ENCODE measurements at regions not wholly inside any gene's neighbourhood (a gene's known extent, or its start where the extent isn't known, plus 50 kb on each side); places are given as distances from the start of the nearest gene placed in this dataset.

- no peak for DNase-seq (ENCODE audit: low read depth in 2 of 3, low spot score in 1 of 3)
These were observed 100.9 kb downstream of the SAMD9 start for GRCh38 chr7:93016681-93017381.

- no peak for DNase-seq (ENCODE audit: low read depth in 2 of 3, low spot score in 1 of 3)
These were observed 101.8 kb downstream of the SAMD9 start for GRCh38 chr7:93015779-93016481.

GRCh38 chr7:93015101-93015778, 102.5 kb downstream of the SAMD9 start:
- DNase-seq (ENCODE audit: low read depth in 2 of 3, low spot score in 1 of 3), result no peak

GRCh38 chr7:93014410-93014809, 103.4 kb downstream of the SAMD9 start:
- no peak for DNase-seq (ENCODE audit: low read depth in 2 of 3, low spot score in 1 of 3)

- no peak for DNase-seq (ENCODE audit: low read depth in 2 of 3, low spot score in 1 of 3)
These were observed 104.2 kb downstream of the SAMD9 start for GRCh38 chr7:93013446-93014061.

DNA sequence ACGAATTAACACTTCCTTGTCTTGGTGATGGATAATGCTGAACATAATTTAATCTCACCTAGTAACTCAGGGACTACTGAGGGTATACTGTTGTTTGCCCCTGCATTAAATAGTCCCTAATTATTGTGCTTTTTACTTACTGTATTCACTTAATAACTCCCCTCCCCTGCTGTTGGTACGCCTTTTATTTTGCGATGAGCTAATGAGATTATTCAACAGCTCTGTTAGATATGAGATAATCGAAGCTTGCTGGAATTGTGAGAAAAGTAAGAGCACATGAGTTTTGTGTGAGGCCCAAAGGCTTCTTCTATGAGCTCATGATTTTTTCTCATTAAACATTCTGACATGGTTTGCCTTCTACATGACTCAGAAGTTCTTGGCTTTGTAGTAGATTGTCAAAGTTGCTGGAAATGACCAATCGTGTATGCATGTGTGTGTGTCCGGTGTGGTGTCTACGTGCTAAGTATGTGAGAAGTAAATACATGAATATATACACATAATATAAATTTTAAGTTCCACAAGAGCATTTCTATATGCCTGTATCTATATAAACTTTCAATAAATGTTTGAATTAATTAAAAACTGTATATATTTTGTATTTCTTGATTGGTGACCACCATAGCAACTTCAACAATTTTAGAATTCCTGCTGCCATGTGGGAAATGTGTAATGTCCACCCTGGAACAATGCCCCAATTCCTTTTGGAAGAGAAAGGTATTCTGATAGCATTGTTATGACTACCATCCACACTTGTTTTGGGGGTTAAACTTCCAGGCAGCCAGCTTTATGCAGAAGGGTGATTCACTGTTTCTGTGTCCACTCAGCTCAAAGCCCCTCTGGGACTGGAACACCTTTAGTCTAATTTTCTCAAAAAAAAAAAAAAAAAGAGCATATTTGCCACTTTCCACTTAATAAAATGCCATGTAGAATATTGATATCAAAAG, 106.2 kb downstream of the SAMD9 start:
- no peak for DNase-seq (ENCODE audit: low read depth in 2 of 3, low spot score in 1 of 3)

- DNase-seq (ENCODE audit: low read depth in 2 of 3, low spot score in 1 of 3), result no peak
These were observed 108.9 kb downstream of the SAMD9 start for GRCh38 chr7:93008833-93009232.

DNA sequence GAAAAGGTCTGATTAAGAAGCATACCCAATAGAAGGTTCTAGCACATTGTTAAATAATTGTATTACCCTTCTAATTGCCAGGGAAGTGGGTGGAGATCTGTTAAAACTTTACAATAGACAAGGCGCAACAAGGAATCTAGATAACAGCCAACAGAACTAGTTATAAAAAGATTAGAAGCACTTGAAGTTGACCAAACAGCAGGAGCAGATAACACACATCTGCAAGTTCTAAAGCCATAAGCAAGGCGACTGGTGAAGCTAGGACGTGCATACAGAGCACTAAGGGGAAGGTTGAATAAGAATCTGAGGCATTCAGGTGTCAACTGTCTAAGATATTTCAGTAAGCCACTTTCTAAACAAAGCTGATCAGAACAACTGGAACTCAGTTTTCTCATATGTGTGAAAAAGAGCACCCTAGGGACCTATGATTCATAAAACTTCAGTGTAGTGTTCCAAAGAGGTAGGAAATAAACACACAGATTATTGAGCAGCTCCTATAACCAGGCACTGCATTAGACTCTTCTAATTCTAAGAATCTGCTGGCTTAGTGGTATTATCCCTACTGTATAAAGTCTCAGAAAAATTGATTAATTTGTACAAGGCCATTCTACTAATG, 111.2 kb downstream of the SAMD9 start:
- DNase-seq (ENCODE audit: low read depth in 2 of 3, low spot score in 1 of 3), result no peak

GRCh38 chr7:93004906-93005305, 112.9 kb downstream of the SAMD9 start:
- DNase-seq (ENCODE audit: low read depth in 2 of 3, low spot score in 1 of 3), result no peak

DNA sequence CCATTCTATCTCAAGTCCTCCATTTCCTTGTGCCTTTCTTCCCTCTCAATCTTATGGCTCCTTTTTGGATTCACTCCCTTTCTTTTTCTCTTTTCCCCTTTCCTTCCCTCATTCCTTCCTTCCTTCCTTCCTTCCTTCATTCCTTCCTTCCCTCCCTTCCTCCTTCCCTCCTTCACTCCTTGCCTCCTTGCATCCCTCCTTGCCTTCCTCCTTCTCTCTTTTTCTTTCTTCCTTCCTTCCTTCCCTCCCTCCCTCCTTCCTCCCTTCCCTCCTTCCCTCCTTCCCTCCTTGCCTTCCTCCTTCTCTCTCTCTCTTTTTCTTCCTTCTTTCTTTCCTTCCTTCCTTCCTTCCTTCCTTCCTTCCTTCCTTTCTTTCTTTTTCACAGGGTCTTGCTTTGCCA, 120.1 kb downstream of the SAMD9 start:
- DNase-seq (ENCODE audit: low read depth in 2 of 3, low spot score in 1 of 3), result no peak

DNA sequence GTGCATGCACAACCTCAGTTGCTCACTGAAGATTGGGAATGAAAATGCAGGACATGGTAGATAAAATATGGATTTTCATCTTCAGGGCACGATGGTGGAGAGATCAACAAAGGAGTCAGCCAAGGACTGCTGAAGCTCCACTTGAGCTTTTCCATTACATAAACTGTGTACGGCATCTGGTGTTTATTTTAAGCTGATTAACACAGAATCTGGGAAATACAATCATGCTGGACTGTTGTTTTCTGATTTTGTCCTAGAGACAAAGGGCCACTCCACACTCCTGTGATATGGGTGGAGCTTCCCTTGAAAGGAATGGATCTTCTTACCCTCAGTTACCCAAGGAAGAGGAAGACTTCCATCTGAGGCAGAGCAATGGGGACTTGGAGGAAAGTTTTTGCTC, 120.6 kb downstream of the SAMD9 start:
- no peak for DNase-seq (ENCODE audit: low read depth in 2 of 3, low spot score in 1 of 3)

DNA sequence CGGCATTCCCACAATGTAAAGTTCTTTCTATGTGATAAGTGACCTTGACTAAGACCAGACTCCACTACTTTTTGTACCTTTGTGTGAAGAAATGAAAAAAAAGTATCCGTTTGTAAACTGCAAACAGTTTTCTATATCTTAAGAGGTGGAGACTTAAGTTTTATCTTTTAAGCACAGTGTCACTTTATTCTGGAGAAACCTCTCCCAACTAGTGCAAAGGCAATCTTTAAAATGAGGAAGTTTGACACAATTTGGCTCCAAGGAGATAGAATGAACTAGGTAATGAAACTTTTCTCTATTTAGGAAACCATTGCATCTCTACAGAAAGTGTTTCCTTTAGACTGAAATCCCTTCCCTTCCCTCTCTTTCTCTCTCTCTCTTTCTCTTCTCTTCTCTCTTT, 122.9 kb downstream of the SAMD9 start:
- DNase-seq (ENCODE audit: low read depth in 2 of 3, low spot score in 1 of 3), result no peak

DNA sequence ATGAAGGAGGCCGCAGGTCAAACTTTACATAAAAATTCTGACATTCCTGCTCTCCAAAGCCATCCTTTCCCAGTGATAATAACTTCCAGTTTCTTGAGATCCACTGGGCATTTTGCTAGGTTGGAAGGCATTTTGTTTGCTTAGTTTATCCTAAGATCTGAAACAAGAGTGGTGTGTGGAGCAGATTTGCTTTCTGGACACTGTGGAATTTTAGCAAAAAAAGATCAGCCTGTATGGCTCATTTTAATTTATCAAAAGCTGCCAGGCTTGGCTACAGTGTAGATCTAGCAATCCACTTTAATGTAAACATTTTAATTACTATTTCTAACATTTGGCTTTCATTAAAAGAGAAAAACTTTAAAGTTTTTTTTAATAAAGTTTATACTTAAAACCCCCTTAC, 124.8 kb downstream of the SAMD9 start:
- no peak for DNase-seq (ENCODE audit: low read depth in 2 of 3, low spot score in 1 of 3)

DNA sequence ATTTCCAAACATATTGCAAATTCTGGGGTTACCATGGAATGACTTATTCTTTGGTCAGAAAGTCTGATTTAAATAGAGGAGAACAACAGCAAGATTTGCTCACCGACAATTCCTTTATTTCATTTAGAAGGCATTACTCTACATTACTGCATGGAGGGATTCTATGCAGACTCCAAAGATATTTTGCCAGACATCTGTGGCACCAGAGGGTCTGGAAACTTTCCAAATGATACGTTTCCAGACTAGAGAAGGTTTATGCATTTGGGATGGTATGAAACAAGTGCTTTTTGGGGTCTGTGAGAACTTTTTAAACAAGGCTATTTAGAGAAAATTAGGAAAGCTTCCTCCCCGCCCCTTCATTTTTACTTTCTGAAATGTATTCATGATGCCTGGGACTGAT, 125.3 kb downstream of the SAMD9 start:
- DNase-seq (ENCODE audit: low read depth in 2 of 3, low spot score in 1 of 3), result no peak

- no peak for DNase-seq (ENCODE audit: low read depth in 2 of 3, low spot score in 1 of 3)
These were observed 126.6 kb downstream of the SAMD9 start for GRCh38 chr7:92991190-92991589.

DNA sequence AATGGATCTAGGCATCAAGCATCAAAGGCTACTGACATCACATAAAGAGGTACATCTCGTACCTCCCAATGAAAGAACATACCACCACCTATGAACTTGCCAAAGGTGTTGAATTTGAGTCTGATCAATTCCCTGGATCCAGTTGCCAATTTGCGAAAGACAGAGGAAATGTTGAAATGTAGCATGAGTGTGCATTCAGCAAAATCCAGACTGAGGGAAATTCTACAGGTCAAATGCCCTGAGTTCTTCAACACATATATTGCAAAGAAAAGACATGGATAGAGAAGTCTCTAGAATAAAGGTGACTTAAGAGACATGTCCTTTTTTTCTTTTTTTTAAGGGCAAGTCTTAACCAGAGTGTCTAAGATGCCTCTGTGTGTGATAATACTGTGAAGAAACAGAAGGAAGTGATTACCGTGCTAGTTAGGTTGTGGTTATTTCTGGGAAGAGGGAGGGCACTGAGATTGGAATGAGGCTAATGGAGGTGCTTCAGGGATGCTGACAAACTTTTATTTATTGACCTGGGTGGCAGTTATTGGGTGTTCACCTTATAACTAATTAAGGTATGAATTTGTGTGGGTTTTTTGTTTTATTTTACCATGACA, 128.7 kb downstream of the SAMD9 start:
- no peak for DNase-seq (ENCODE audit: low read depth in 2 of 3, low spot score in 1 of 3)

DNA sequence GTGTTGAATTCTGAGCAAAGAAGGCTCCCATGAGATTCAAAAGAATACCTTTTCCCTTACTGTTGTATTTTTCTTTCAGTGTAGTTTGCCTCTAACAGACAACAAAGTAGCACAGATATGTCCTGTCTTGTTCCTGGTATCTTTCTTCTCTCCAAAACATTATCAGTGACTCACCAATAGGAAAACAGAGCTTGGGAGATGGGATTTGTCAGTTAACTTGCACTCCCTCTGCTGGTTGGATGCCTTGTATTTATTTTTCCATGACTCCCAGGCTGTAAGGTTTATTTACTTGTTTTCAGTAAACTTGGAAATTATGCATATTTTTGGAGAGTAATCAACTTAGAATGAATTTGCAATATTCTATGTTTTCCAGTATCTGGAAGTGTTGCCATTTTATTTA, 129.7 kb downstream of the SAMD9 start:
- no peak for DNase-seq (ENCODE audit: low read depth in 2 of 3, low spot score in 1 of 3)

DNA sequence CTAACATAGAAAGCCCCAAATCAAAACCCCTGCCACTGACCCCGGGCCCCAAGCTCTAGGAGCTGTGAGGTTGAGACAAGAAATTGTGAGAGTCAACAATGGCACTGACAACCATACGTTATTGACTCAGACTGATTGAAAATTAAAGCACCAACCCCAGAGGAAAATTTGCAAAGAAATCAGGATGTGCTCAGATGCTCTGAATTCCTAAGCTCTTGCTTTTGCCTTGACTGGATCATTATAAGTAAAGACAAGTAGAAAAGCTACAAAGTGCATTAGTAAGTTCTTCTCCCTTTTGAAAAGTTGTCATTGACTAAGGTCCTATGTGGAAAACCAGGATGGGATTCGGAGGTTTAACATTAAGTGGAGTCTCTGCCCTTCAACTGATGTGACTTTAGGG, 130.2 kb downstream of the SAMD9 start:
- DNase-seq (ENCODE audit: low read depth in 2 of 3, low spot score in 1 of 3), result no peak

DNA sequence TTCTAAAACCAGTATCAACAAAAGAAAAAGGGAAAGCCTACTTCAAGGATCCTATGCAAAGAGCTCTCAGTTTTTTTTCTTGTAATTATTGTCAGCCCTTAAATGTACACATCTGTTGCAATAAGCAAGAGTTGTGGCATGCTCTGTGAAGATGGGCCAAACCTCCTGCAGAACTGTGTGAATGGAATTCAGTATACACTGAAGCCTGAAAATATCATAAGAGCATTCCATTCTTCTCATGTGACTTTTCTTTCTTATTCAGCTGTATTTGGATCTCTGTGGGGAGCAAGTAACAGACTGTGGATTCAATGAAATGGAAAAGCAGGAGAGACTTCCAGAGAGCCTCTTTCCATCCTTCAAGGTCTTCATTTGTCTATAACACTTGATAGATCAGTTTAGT, 130.7 kb downstream of the SAMD9 start:
- DNase-seq (ENCODE audit: low read depth in 2 of 3, low spot score in 1 of 3), result no peak

DNA sequence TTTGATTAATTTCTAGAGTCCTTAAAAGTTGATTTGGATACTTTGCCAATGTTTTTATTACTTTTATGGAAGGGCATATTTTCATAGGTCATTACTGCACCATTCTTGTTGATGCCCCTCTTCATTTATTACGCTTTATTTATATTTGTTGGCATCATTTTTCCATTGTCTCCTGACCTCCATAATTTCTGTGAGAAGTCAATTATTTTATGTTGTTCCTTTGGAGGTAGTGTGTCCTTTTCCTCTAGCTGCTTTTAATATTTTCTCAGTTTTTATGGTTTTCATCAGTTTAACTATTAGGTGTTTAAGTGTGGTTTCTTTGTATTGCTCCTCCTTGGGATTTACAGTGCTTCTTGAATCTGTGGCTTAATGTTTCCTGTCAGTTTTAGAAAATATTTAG, 134.9 kb downstream of the SAMD9 start:
- no peak for DNase-seq (ENCODE audit: low read depth in 2 of 3, low spot score in 1 of 3)
